Keratinocyte (primary cell): ENCODE measurements at regions not wholly inside any gene's neighbourhood (a gene's known extent, or its start where the extent isn't known, plus 50 kb on each side); places are given as distances from the start of the nearest gene placed in this dataset.

ENCODE experiments used
- DNase-seq: peaks from one replicate; pipeline ENCODE4 v3.0.0-alpha.2; 2011; ENCODE audit warnings: low read depth, missing footprints, low spot score
- FAIRE-seq: peaks from 2 replicates; lab custom pipeline; 2011; peaks lifted over from hg19 to GRCh38; lab: Jason Lieb, UNC
- H2AFZ ChIP-seq: 2 replicates; pipeline ENCODE4 v1.6.0; 2012; ENCODE audit warnings: low read length, control low read depth, inconsistent platforms; ENCODE audit not compliant: control insufficient read depth
- H3K27ac ChIP-seq: 2 replicates; pipeline ENCODE4 v1.5.1; 2011; ENCODE audit warnings: low read length; ENCODE audit not compliant: control insufficient read depth, insufficient read depth
- H3K27me3 ChIP-seq: 3 replicates; pipeline ENCODE4 v1.6.0; 2011; ENCODE audit warnings: low read length; ENCODE audit not compliant: control insufficient read depth, insufficient read depth; ENCODE audit errors: extremely low read depth
- H3K36me3 ChIP-seq, 2 experiments: 2 replicates in 1 of 2; 3 replicates in 1 of 2; pipeline ENCODE4 v1.5.1; 2011; ENCODE audit warnings: low read length in 2 of 2, mild to moderate bottlenecking in 1 of 2; ENCODE audit not compliant: control insufficient read depth in 2 of 2, insufficient read depth in 2 of 2; ENCODE audit errors: extremely low read depth in 1 of 2
- H3K4me1 ChIP-seq: 3 replicates; pipeline ENCODE4 v1.5.1; 2011; ENCODE audit warnings: low read length; ENCODE audit not compliant: control insufficient read depth, insufficient read depth; ENCODE audit errors: extremely low read depth
- H3K4me2 ChIP-seq: 3 replicates; pipeline ENCODE4 v1.6.0; 2011; ENCODE audit warnings: low read depth, low read length; ENCODE audit not compliant: control insufficient read depth, insufficient read depth; ENCODE audit errors: extremely low read depth
- H3K4me3 ChIP-seq, 3 experiments: fragments of 200-600 bp in 1 of 3; sonication (generic) in 1 of 3; 2 replicates in 2 of 3; 3 replicates in 1 of 3; pipeline ENCODE4 v1.5.1; 2011 to 2016; ENCODE audit warnings: low read length in 3 of 3, mild to moderate bottlenecking in 3 of 3, control low read depth in 2 of 3, inconsistent platforms in 1 of 3, low read depth in 1 of 3, mixed read lengths in 1 of 3, mixed run types in 1 of 3, moderate library complexity in 1 of 3; ENCODE audit not compliant: control insufficient read depth in 2 of 3, insufficient read depth in 2 of 3; ENCODE audit errors: extremely low read depth in 1 of 3
- H3K79me2 ChIP-seq: 2 replicates; pipeline ENCODE4 v1.6.0; 2012; ENCODE audit warnings: low read length; ENCODE audit not compliant: control insufficient read depth, insufficient read depth
- H3K9ac ChIP-seq: 3 replicates; pipeline ENCODE4 v1.6.0; 2011; ENCODE audit warnings: low read length; ENCODE audit not compliant: control insufficient read depth, insufficient read depth; ENCODE audit errors: extremely low read depth
- H3K9me1 ChIP-seq: 3 replicates; pipeline ENCODE4 v1.6.0; 2011; ENCODE audit warnings: low read length; ENCODE audit not compliant: control insufficient read depth, insufficient read depth; ENCODE audit errors: extremely low read depth
- H3K9me3 ChIP-seq: 2 replicates; pipeline ENCODE4 v1.5.1; 2012; ENCODE audit warnings: low read depth, low read length; ENCODE audit not compliant: control insufficient read depth
- H4K20me1 ChIP-seq: 3 replicates; pipeline ENCODE4 v1.6.0; 2011; ENCODE audit warnings: low read length; ENCODE audit not compliant: control insufficient read depth, insufficient read depth; ENCODE audit errors: extremely low read depth
- CTCF ChIP-seq, 3 experiments: IDR thresholded peaks in 1 of 3; conservative IDR thresholded peaks in 1 of 3; optimal IDR thresholded peaks in 1 of 3; 2 replicates in 2 of 3; 3 replicates in 1 of 3; pipeline versions ENCODE3 to v1.5.1; 2011; ENCODE audit warnings: low read length in 3 of 3, mild to moderate bottlenecking in 3 of 3, moderate library complexity in 2 of 3, control low read depth in 1 of 3, inconsistent platforms in 1 of 3; ENCODE audit not compliant: insufficient read depth in 2 of 3; ENCODE audit errors: extremely low read depth in 1 of 3
- EZH2 ChIP-seq: IDR thresholded peaks from one replicate; pipeline ENCODE4 v1.6.1; 2012; ENCODE audit warnings: inconsistent platforms, mild to moderate bottlenecking, low read length, moderate library complexity
- dilution Hi-C: fragments of 300-500 bp; cut with MboI; formaldehyde crosslinking; loops from one replicate; pipeline ENCODE4 v1.7.0; 2020; ENCODE audit warnings: low sequenced_read_pairs; ENCODE audit not compliant: extremely low pct_ligation_motif_present

- TF ChIP-seq EZH2 (no peak), CTCF (optimal IDR thresholded peaks at IDR 0.05 in 1 of 3, IDR thresholded peaks at IDR 0.05 in 1 of 3, conservative IDR thresholded peaks at IDR 0.05 in 1 of 3; ENCODE audit: extremely low read depth in 1 of 3, insufficient read depth in 2 of 3, low read length in 3 of 3) (no peak)
- DNase-seq (no peak), FAIRE-seq (no peak)
- Histone ChIP-seq H3K9me3 (peaks cover 10% of the 10 kb centered on the region), H3K4me3 (no peak overlapping the region), H3K9me1 (no peaks in the 10 kb centered on the region), H2AFZ (no peak overlapping the region), H3K27ac (no peak overlapping the region), H3K9ac (no peak overlapping the region), H3K4me1 (no peaks in the 10 kb centered on the region), H3K79me2 (no peaks in the 10 kb centered on the region), H3K27me3 (no peaks in the 10 kb centered on the region), H3K4me2 (no peak overlapping the region), H3K36me3 (no peaks in the 10 kb centered on the region), H4K20me1 (no peaks in the 10 kb centered on the region)
- dilution Hi-C loops: no loop called here
Observed at GRCh38 chr11:70810681-70811080, 412.4 kb downstream of the CTTN start.

- FAIRE-seq (no peak), DNase-seq (no peak)
- no peak overlapping the region for H3K27ac ChIP-seq
- H3K4me2 ChIP-seq: no peak overlapping the region
- H3K27me3 ChIP-seq: no peaks in the 10 kb centered on the region
- H3K9me3 ChIP-seq: peaks cover 10% of the 10 kb centered on the region
- no peaks in the 10 kb centered on the region for H4K20me1 ChIP-seq
- TF ChIP-seq EZH2 (no peak), CTCF (optimal IDR thresholded peaks at IDR 0.05 in 1 of 3, IDR thresholded peaks at IDR 0.05 in 1 of 3, conservative IDR thresholded peaks at IDR 0.05 in 1 of 3; ENCODE audit: extremely low read depth in 1 of 3, insufficient read depth in 2 of 3, low read length in 3 of 3) (no peak)
- H3K79me2 ChIP-seq: no peaks in the 10 kb centered on the region
- no peak overlapping the region for H2AFZ ChIP-seq
- dilution Hi-C loops: no loop called here
- no peaks in the 10 kb centered on the region for H3K36me3 ChIP-seq
- no peak overlapping the region for H3K9ac ChIP-seq
- no peaks in the 10 kb centered on the region for H3K9me1 ChIP-seq
- no peak overlapping the region for H3K4me3 ChIP-seq
- H3K4me1 ChIP-seq: no peaks in the 10 kb centered on the region
Observed at GRCh38 chr11:70811483-70811882, 413.2 kb downstream of the CTTN start.
